GM19025 (cell line): ENCODE measurements at regions not wholly inside any gene's neighbourhood (a gene's known extent, or its start where the extent isn't known, plus 50 kb on each side); places are given as distances from the start of the nearest gene placed in this dataset.

Experiments
- ATAC-seq: cut with Tn5 transposase; IDR thresholded peaks from one replicate; pipeline ENCODE4 v1.9.1; 2021; ENCODE audit warnings: mild to moderate bottlenecking, low read depth, moderate library complexity; ENCODE audit not compliant: unreplicated experiment

DNA sequence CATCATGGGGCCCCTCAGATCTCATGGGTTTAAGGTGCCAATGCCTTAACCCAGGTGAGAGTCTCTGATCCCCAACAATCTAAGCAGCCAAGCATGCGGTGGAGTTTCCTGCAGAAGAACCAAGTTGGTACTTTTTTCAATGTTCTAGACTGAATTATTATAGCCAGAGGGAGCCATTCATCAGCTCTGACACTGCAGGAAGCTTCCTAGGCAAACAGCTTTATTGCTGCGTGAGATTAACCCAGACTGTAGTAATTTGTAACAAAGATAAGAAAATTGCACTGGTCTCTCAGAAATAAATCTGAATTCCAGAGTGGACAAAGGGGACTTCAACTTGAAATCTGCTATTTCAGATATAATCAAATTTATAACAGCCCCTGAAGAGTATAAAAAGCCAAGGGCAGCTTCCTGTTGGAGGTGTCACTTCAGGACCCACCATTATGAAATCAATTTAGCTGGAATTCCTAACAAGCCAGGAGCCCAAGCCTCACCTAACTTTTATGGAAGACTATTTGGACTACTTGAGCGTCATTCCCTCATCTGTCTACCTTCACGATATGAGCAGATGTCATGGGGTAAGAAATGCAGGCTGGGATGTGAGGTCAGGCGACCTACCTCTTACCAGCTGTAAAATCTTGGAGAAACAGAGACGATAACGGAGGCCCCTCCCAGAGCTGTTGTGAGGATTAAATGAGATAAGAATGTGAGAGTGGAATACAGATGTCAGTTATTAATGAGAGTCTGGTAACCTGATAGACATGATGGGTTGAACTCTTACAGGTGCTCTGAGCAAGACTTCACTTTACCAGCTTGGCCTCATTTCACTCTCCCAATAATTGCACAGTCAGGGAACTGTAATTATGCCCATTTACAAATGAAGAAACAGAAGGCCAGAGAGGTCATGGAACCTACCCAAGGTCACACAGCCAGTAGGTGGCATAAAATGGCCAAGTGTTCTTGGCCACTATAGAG, 135.1 kb downstream of the RRAGC start:
- ATAC-seq, result no peak

DNA sequence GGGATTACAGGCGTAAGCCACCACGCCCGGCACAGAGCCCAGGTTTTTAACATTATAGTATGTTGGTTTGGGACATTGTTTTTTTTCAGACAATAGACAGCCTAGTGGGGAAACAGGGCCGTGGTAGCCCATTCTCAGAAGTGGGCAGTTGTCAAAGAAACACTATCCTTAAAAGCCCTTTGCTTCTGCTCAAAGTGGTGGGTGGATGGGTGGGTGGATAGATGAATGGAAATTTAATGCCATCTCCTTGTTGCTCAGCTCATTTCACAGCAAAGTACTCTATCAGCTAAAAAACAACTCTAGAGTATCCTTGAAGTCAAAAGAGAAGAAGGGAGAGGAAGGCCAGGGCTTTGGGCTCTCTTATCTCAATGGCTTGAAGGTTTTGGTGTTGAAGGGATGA, 137.8 kb downstream of the RRAGC start:
- ATAC-seq, result no peak

- no peak for ATAC-seq
These were observed 139.7 kb downstream of the RRAGC start for GRCh38 chr1:38719880-38720279.

DNA sequence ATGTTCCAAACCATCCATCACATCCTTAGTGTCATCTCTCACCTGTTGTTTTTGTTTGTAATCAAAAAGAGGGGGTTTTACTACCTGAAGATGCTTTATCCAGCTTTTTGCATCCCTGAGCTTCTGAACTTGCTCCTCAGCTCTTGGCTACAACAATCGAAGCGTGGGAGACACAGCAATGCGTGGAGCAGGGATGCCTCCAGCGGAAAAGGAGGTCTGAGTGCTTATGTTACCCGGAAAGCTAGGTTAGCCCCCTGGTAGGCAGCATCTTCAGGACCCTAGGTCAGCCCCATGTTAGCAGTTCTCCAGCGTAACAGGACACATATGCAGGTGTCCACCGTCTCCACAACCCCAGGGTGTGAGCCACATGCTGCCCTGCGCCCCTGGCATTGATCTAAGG, 141.5 kb downstream of the RRAGC start:
- ATAC-seq, result no peak

GRCh38 chr1:38716229-38716628, 143.3 kb downstream of the RRAGC start:
- ATAC-seq, result no peak

DNA sequence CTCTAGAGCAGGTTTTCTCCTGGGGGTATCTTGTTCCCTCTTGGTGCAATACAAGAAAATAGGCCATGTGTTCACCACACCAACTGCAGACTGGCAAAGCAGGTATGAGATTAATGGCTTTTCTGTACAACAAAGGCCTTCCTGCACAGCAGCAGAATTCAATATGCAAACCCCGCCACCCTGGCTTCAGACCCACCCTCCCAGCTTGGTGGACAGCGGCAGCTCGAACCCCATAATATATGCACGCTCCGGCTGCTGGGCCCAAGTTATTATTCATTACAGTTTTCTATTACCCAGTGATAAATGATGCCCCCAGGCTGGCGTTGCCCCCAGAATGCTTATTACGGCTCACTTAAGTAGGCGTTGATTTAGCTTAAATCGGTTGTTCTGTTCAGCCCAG, 144.2 kb downstream of the RRAGC start:
- ATAC-seq, result no peak

DNA sequence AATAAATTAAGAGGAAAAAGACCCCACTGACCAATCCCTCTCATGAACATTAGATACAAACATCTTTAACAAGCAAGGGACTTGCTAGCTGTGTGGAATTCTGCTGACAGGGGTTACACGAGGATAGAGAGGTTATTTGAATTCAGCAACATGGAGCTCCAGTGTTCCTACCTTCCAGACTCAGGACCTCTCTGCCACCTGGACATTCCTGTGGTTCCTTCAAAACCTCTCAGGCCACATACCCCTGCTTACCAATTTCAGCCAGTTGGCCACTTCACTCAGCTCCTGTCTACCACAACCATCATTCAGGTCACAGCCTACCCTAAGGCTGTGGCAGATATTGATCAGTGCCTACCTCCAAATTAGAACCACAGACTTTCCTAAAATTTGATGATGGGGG, 147.5 kb downstream of the RRAGC start:
- ATAC-seq, result no peak

DNA sequence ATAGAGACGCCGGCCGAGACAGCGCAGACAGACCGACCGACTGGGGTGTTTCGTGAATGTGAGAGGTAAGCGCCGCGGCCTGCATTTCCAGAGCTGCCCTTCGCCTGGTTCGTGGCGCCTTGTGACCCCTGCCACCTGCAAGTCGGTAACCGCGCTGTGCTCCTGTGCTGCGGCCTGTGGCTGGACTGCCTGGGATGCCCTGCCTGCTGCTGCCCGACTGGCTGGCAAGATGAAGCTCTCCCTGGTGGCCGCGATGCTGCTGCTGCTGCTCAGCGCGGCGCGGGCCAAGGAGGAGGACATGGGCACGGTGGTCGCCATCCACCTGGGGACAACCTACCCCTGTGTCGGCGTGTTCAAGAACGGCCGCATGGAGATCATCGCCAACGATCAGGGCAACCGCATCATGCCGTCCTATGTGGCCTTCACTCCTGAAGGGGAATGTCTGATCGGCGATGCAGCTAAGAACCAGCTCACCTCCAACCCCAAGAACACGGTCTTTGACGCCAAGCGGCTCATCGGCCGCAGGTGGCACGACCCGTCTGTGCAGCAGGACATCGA, 150.8 kb downstream of the RRAGC start:
- no peak for ATAC-seq

GRCh38 chr1:38701088-38701487, 158.5 kb downstream of the RRAGC start:
- no peak for ATAC-seq

GRCh38 chr1:38700077-38700470, 159.5 kb downstream of the RRAGC start:
- ATAC-seq, result no peak

- ATAC-seq, result no peak
These were observed 160.1 kb downstream of the RRAGC start for GRCh38 chr1:38699330-38700076.

- ATAC-seq, result no peak
These were observed 162.2 kb downstream of the RRAGC start for GRCh38 chr1:38697387-38697786.

- no peak for ATAC-seq
These were observed 163.2 kb downstream of the RRAGC start for GRCh38 chr1:38696371-38696770.

DNA sequence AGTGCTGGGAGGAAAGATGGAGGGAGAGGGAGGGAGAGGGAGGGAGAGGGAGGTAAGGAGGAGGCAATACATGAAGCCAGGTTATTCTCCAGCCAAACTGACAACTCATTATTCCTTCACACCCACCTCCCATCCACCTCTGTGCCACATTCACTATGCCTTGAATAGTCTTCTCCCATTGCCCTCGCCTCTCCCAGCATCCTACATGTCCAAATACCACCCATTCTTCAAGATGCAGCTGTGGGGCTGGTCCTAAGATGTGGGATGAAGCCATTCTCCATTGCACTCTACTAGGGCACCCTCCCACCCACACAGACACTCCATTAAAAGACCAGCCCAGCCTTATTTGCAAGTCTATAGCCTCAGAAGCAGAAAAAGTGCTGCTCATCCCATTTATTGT, 165.8 kb downstream of the RRAGC start:
- no peak for ATAC-seq

DNA sequence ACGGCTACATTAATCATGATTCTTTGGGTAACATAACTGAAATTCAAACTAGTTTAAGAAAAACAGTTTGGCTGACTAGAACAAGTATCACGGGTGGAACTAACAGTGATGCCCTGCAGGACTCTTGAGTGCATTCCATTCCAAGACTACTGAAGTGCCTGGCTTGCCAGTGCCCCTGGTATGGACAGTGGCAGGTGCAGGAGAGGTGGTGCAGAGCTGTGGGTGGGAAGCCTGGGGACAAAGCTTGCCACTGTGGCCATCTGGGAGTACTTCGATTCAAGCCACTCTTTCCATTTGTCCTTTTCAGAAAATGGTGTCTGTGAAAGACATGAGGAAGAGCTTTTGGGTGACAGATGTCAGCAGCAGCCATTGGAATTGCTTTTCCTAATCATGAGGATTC, 166.5 kb downstream of the RRAGC start:
- ATAC-seq, result no peak

DNA sequence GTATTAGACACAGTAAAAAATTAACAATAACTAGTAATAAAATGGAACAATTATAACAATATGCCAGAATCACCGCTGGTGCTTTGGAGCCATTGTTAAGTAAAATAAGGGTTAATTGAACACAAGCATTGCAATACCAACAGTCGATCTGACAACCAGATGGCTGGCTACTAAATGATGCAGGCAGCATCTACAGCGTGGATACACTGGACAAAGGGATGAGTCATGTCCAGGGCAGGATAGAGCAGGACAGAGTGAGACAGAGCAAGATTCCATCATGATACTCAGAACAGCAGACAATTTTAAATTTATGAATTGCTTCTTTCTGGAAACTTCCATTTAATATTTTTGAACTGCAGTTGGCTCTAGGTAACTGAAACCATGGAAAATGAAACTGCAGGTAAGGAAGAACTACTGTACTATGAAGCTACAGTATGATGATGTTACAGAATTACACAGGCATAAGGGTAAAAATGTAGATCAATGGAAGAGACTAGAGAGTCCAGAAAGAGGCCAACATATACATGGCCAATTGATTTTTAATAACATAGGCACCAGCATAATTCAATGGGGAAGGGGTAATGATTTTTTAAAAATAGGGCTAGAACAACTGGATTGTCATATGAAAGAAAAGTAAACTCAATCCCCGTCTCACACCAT, 168.7 kb downstream of the RRAGC start:
- no peak for ATAC-seq

- no peak for ATAC-seq
These were observed 172.7 kb downstream of the RRAGC start for GRCh38 chr1:38686927-38687255.

- ATAC-seq, result no peak
These were observed 173.2 kb downstream of the RRAGC start for GRCh38 chr1:38686167-38686926.

DNA sequence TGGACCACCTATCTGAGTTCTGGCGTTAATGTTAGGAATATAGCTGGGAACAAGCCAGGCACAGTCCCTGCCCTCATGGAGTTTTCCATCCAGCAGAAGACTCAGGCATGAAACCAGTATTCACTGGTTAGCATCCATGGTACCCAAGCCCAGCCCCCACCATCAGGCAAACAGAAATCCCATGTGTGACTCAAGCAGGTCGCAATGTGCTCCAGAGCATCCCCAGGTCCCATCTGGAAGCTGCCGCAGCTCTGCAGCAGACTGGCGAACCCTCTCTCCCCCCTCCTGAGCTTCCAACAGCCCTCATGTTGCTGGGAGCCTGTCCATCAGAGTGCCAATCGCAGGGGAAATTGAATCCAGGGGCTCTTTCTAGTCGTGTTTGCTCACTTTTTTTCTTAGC, 174.2 kb downstream of the RRAGC start:
- no peak for ATAC-seq

DNA sequence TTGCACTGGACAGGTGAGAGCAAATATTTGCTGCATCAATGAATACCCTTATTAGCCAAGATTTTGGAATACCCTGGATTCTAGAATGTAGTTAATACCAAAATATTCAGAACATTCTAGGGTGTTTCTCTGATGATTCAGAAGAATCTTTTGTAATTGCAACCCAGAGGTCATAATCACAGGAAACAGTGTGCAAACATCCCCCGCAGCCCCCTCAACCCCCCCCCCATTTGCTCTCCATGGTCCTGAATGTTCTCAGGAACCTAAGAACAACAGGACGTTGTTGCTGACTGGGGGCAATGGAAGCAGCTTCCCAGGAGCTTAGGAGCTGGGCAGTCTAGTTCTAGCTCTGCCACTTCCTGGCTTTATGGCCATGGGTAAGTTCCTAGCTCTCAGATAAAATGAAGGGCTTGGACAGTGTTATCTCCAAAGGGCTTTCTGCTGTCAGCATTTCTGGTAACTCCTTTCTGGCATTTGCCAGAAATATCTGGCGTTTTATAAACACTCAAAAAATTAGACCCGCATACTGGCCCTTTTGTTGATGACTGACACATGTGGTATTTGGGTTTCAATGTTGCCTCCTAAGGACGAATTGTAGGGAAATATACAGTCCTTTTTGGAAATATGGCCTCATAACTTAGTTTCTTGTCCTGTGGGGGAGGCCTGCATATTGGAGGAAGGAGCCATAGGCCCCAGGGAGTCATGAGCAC, 178.6 kb downstream of the RRAGC start:
- no peak for ATAC-seq
